Caco-2 (cell line): ENCODE measurements at regions not wholly inside any gene's neighbourhood (a gene's known extent, or its start where the extent isn't known, plus 50 kb on each side); places are given as distances from the start of the nearest gene placed in this dataset.

Experiments
- BruUV-seq: library from RNA; stranded (reverse); fragments of 400-500 nt; replicated peaks from 2 replicates; lab custom pipeline; 2021; lab: Mats Ljungman, UMichigan
- CTCF ChIA-PET: fragments of 300-600 bp; sonication (Branson Sonifier 250); formaldehyde crosslinking; loops from one replicate; lab custom pipeline; 2022; ENCODE audit warnings: antibody characterized with exemption; lab: Charles Lee
- POLR2A ChIA-PET: fragments of 300-600 bp; sonication (Branson Sonifier 250); formaldehyde crosslinking; loops from one replicate; lab custom pipeline; 2022; ENCODE audit warnings: antibody characterized with exemption; lab: Charles Lee
- DNase-seq, 2 experiments: peaks; one replicate each; pipeline versions ENCODE4 v3.0.0 to v3.0.0-alpha.2; 2020 to 2022
- H3K27me3 ChIP-seq: replicated peaks from 2 replicates; pipeline ENCODE4 v1.6.0; 2011; ENCODE audit warnings: low read length; ENCODE audit not compliant: control insufficient read depth, insufficient read depth
- H3K36me3 ChIP-seq: 2 replicates; pipeline ENCODE4 v1.5.1; 2011; ENCODE audit warnings: low read length; ENCODE audit not compliant: control insufficient read depth, insufficient read depth
- H3K4me1 ChIP-seq: fragments of 250-450 bp; sonication (Bioruptor Pico); 2 replicates; pipeline ENCODE4 v1.5.1; 2020; ENCODE audit warnings: mild to moderate bottlenecking
- H3K4me3 ChIP-seq: 2 replicates; pipeline ENCODE4 v1.5.1; 2011; ENCODE audit warnings: low read depth, mild to moderate bottlenecking, control low read depth, low read length
- H3K9me3 ChIP-seq: fragments of 250-450 bp; sonication (Bioruptor Pico); 2 replicates; pipeline ENCODE4 v1.5.1; 2020; ENCODE audit warnings: mild to moderate bottlenecking, moderate library complexity
- H3K27ac Mint-ChIP-seq: one replicate; pipeline ENCODE4 v1.8.0; 2022; ENCODE audit warnings: mixed read lengths; ENCODE audit not compliant: unreplicated experiment
- H3K27me3 Mint-ChIP-seq: one replicate; pipeline ENCODE4 v1.8.0; 2022; ENCODE audit warnings: mixed read lengths; ENCODE audit not compliant: insufficient read depth, unreplicated experiment
- H3K36me3 Mint-ChIP-seq: one replicate; pipeline ENCODE4 v1.8.0; 2022; ENCODE audit warnings: mild to moderate bottlenecking, mixed read lengths; ENCODE audit not compliant: insufficient read depth, unreplicated experiment
- H3K4me1 Mint-ChIP-seq: one replicate; pipeline ENCODE4 v1.8.0; 2022; ENCODE audit warnings: low read depth, mixed read lengths; ENCODE audit not compliant: unreplicated experiment
- H3K4me3 Mint-ChIP-seq: one replicate; pipeline ENCODE4 v1.8.0; 2022; ENCODE audit warnings: mild to moderate bottlenecking, moderate library complexity, mixed read lengths; ENCODE audit not compliant: unreplicated experiment
- H3K9me3 Mint-ChIP-seq: one replicate; pipeline ENCODE4 v1.8.0; 2022; ENCODE audit warnings: mixed read lengths; ENCODE audit not compliant: unreplicated experiment
- CTCF ChIP-seq, 2 experiments: fragments of 200-600 bp in 1 of 2; IDR thresholded peaks; 1 replicate in 1 of 2; 2 replicates in 1 of 2; pipeline versions ENCODE4 v1.5.1 to v1.8.0; 2011 to 2022; ENCODE audit warnings: antibody characterized with exemption in 1 of 2, control low read depth in 1 of 2, inconsistent platforms in 1 of 2, low read depth in 1 of 2, low read length in 1 of 2, mild to moderate bottlenecking in 1 of 2, moderate library complexity in 1 of 2; ENCODE audit not compliant: insufficient read depth in 1 of 2, severe bottlenecking in 1 of 2, unreplicated experiment in 1 of 2
- intact Hi-C: fragments of 100-400 bp; cut with micrococcal nuclease; formaldehyde crosslinking; loops from one replicate; pipeline ENCODE4 v1.10.0; 2022; ENCODE audit not compliant: unreplicated experiment

DNA sequence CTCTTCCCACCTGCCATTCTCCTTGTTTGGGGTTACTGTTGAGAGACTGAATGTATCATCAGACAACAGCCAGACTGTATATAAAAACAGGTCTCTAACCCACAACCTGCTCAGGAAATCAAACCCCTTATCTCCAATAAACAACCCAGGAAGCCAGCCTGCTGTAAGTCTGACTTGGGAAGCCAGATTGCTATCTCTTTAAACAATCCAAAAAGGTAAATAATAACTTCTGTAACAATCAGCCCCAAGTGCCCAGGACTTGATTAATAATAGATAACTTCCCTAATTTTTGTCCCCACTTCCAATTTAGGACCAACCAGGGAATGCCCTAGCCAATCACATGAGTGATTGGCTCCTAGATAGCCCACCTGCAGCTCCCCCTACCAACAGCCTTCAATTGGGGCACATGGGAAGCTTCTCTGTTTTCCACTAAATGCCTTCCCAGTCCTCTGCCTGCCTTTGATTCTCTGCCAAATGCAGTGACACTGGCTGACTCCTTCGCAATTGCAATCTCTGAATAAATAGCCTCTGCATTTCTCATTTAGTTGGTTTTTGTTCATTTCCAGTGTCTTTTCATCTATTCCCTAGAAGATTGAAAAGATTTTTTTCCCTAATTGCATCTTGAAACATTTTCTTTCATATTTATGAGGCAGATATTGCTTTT lies 117.1 kb upstream of the TAB2 start:
- POLR2A ChIA-PET = no interaction called here
- Histone ChIP-seq H3K4me1 (no peaks in the 10 kb centered on the region), H3K27me3 (no peaks in the 10 kb centered on the region), H3K36me3 (no peaks in the 10 kb centered on the region), H3K4me3 (no peak overlapping the region), H3K9me3 (no peaks in the 10 kb centered on the region)
- no TSS peak for BruUV-seq
- no peak for TF ChIP-seq CTCF (IDR thresholded peaks at IDR 0.05; ENCODE audit: insufficient read depth in 1 of 2, low read depth in 1 of 2, low read length in 1 of 2, severe bottlenecking in 1 of 2, unreplicated experiment in 1 of 2)
- CTCF ChIA-PET = no interaction called here
- no peak for DNase-seq
- intact Hi-C loops = no loop called here
- no peaks in the 10 kb centered on the region for H3K4me1 Mint-ChIP-seq
- no peak overlapping the region for H3K27ac Mint-ChIP-seq
- H3K36me3 Mint-ChIP-seq = no peaks in the 10 kb centered on the region
- peaks cover 9% of the 10 kb centered on the region for H3K9me3 Mint-ChIP-seq
- no peaks in the 10 kb centered on the region for H3K27me3 Mint-ChIP-seq
- H3K4me3 Mint-ChIP-seq = no peak overlapping the region

DNA sequence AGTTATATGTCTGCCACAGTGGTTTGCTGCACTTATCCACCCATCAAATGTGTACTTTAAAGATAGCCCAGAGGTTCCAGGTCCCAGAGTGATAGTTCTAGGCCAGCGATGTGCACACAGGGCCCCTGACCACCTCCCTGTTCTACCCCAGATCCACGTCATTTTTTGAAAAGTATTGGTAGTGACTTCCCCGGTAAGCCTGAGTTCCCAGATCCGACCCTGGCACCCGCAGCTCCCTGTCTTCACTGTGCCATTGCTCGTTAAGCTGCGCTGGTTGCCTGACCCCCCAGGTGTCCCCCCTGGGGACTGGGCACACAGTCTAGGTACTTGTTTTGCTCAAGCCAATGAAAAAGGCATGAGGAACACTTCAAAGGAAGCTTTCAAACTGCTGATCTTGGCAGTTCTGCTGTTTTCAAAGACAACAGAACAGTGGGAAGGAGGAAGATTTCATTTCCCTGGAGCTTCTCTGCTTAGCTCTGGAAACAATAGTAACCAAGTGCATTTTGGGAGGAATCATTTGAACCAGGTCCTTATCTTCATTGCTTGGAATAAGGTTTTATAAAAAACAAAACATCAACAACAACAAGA lies 116.3 kb upstream of the TAB2 start:
- DNase-seq = no peak
- H3K9me3 Mint-ChIP-seq = peaks cover 9% of the 10 kb centered on the region
- intact Hi-C loops = no loop called here
- no peaks in the 10 kb centered on the region for H3K36me3 Mint-ChIP-seq
- BruUV-seq = no TSS peak
- H3K27me3 Mint-ChIP-seq = no peaks in the 10 kb centered on the region
- no peaks in the 10 kb centered on the region for H3K4me1 Mint-ChIP-seq
- Histone ChIP-seq H3K36me3 (no peaks in the 10 kb centered on the region), H3K27me3 (no peaks in the 10 kb centered on the region), H3K9me3 (no peaks in the 10 kb centered on the region), H3K4me3 (no peak overlapping the region), H3K4me1 (no peaks in the 10 kb centered on the region)
- ChIA-PET POLR2A (no interaction called here), CTCF (no interaction called here)
- H3K27ac Mint-ChIP-seq = no peak overlapping the region
- TF ChIP-seq CTCF (IDR thresholded peaks at IDR 0.05; ENCODE audit: insufficient read depth in 1 of 2, low read depth in 1 of 2, low read length in 1 of 2, severe bottlenecking in 1 of 2, unreplicated experiment in 1 of 2) = no peak
- no peak overlapping the region for H3K4me3 Mint-ChIP-seq

- no peak for TF ChIP-seq CTCF (IDR thresholded peaks at IDR 0.05; ENCODE audit: insufficient read depth in 1 of 2, low read depth in 1 of 2, low read length in 1 of 2, severe bottlenecking in 1 of 2, unreplicated experiment in 1 of 2)
- H3K9me3 Mint-ChIP-seq = peaks cover 9% of the 10 kb centered on the region
- CTCF ChIA-PET = no interaction called here
- no peak overlapping the region for H3K27ac Mint-ChIP-seq
- H3K9me3 ChIP-seq = no peaks in the 10 kb centered on the region
- no TSS peak for BruUV-seq
- H3K4me3 Mint-ChIP-seq = no peak overlapping the region
- no peaks in the 10 kb centered on the region for H3K27me3 ChIP-seq
- intact Hi-C loops = no loop called here
- H3K36me3 ChIP-seq = no peaks in the 10 kb centered on the region
- H3K36me3 Mint-ChIP-seq = no peaks in the 10 kb centered on the region
- POLR2A ChIA-PET = no interaction called here
- H3K27me3 Mint-ChIP-seq = no peaks in the 10 kb centered on the region
- H3K4me1 ChIP-seq = no peaks in the 10 kb centered on the region
- H3K4me3 ChIP-seq = no peak overlapping the region
- DNase-seq = no peak
- H3K4me1 Mint-ChIP-seq = no peaks in the 10 kb centered on the region
These were observed 115.4 kb upstream of the TAB2 start for GRCh38 chr6:149202100-149202499.
